ENCODE measurements at regions not wholly inside any gene's neighbourhood (a gene's known extent, or its start where the extent isn't known, plus 50 kb on each side); places are given as distances from the start of the nearest gene placed in this dataset.

GRCh38 chr2:213202011-213202410, 50.6 kb upstream of the IKZF2 start:
- peaks cover 2% of the 10 kb centered on the region for H3K9me3 Mint-ChIP-seq (ENCODE audit: low read depth, unreplicated experiment)
- TF ChIP-seq CTCF (IDR thresholded peaks at IDR 0.05; ENCODE audit: unreplicated experiment), result no peak
- no peak for DNase-seq
- no TSS peak for BruUV-seq (replicated peaks)
- H3K36me3 Mint-ChIP-seq (ENCODE audit: insufficient read depth, unreplicated experiment), result no peaks in the 10 kb centered on the region
- intact Hi-C loops (cut with micrococcal nuclease; ENCODE audit: unreplicated experiment), result no loop called here
- no peak overlapping the region for H3K27ac Mint-ChIP-seq (ENCODE audit: unreplicated experiment)
- CTCF ChIA-PET, result no interaction called here
- no peak overlapping the region for H3K4me3 Mint-ChIP-seq (ENCODE audit: low read depth, unreplicated experiment)
- no peaks in the 10 kb centered on the region for H3K4me1 Mint-ChIP-seq (ENCODE audit: low read depth, unreplicated experiment)
- H3K27me3 Mint-ChIP-seq (ENCODE audit: unreplicated experiment), result no peaks in the 10 kb centered on the region

- Mint-ChIP-seq H3K36me3 (ENCODE audit: insufficient read depth, unreplicated experiment) (no peaks in the 10 kb centered on the region), H3K27me3 (ENCODE audit: unreplicated experiment) (no peaks in the 10 kb centered on the region), H3K4me1 (ENCODE audit: low read depth, unreplicated experiment) (no peaks in the 10 kb centered on the region), H3K9me3 (ENCODE audit: low read depth, unreplicated experiment) (no peaks in the 10 kb centered on the region), H3K4me3 (ENCODE audit: low read depth, unreplicated experiment) (no peak overlapping the region), H3K27ac (ENCODE audit: unreplicated experiment) (no peak overlapping the region)
- no peak for TF ChIP-seq CTCF (IDR thresholded peaks at IDR 0.05; ENCODE audit: unreplicated experiment)
- intact Hi-C loops (cut with micrococcal nuclease; ENCODE audit: unreplicated experiment), result no loop called here
- DNase-seq, result no peak
- BruUV-seq (replicated peaks), result no TSS peak
- CTCF ChIA-PET, result no interaction called here
These were observed 54.5 kb upstream of the IKZF2 start for GRCh38 chr2:213205944-213206343.

- no peak for TF ChIP-seq CTCF (IDR thresholded peaks at IDR 0.05; ENCODE audit: unreplicated experiment)
- no TSS peak for BruUV-seq (replicated peaks)
- Mint-ChIP-seq H3K9me3 (ENCODE audit: low read depth, unreplicated experiment) (no peaks in the 10 kb centered on the region), H3K27ac (ENCODE audit: unreplicated experiment) (no peak overlapping the region), H3K4me1 (ENCODE audit: low read depth, unreplicated experiment) (peaks cover 9% of the 10 kb centered on the region), H3K4me3 (ENCODE audit: low read depth, unreplicated experiment) (no peak overlapping the region), H3K27me3 (ENCODE audit: unreplicated experiment) (no peaks in the 10 kb centered on the region), H3K36me3 (ENCODE audit: insufficient read depth, unreplicated experiment) (no peaks in the 10 kb centered on the region)
- intact Hi-C loops (cut with micrococcal nuclease; ENCODE audit: unreplicated experiment), result no loop called here
- no peak for DNase-seq
- CTCF ChIA-PET, result no interaction called here
These were observed 61.8 kb upstream of the IKZF2 start for GRCh38 chr2:213213186-213213585.

DNA sequence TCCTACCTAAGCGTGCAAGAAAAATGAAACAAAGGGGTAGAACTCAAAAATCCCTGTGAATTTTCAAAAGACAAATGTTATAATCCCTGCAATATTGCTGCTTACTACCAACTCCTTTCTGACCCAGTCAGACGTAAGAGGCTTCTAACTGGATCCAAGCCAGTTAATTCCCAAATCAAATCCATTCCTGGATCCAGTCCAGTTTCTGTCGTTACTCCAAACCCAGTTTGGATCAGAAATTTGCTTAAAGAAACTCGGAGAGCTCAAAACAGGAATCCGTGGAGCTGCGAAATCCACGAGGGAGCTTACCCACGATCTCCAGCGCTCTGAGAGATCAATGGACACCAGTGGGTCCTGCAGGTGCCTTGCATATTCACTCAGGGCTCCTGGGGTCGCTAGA, 62.8 kb upstream of the IKZF2 start:
- Mint-ChIP-seq H3K27me3 (ENCODE audit: unreplicated experiment) (no peaks in the 10 kb centered on the region), H3K27ac (ENCODE audit: unreplicated experiment) (no peak overlapping the region), H3K4me3 (ENCODE audit: low read depth, unreplicated experiment) (no peak overlapping the region), H3K36me3 (ENCODE audit: insufficient read depth, unreplicated experiment) (no peaks in the 10 kb centered on the region), H3K4me1 (ENCODE audit: low read depth, unreplicated experiment) (peaks cover 9% of the 10 kb centered on the region), H3K9me3 (ENCODE audit: low read depth, unreplicated experiment) (no peaks in the 10 kb centered on the region)
- CTCF ChIA-PET, result no interaction called here
- TF ChIP-seq CTCF (IDR thresholded peaks at IDR 0.05; ENCODE audit: unreplicated experiment), result no peak
- intact Hi-C loops (cut with micrococcal nuclease; ENCODE audit: unreplicated experiment), result no loop called here
- no peak for DNase-seq
- BruUV-seq (replicated peaks), result no TSS peak

- CTCF ChIA-PET, result interaction anchor here (1.0 kb wide), 1 partner anchor 66 kb away, joined by 3 read pairs; no protein-coding TSS in a partner anchor
- Mint-ChIP-seq H3K27me3 (ENCODE audit: unreplicated experiment) (no peaks in the 10 kb centered on the region), H3K36me3 (ENCODE audit: insufficient read depth, unreplicated experiment) (no peaks in the 10 kb centered on the region), H3K4me3 (ENCODE audit: low read depth, unreplicated experiment) (no peak overlapping the region), H3K27ac (ENCODE audit: unreplicated experiment) (no peak overlapping the region), H3K4me1 (ENCODE audit: low read depth, unreplicated experiment) (peaks cover 9% of the 10 kb centered on the region), H3K9me3 (ENCODE audit: low read depth, unreplicated experiment) (no peaks in the 10 kb centered on the region)
- intact Hi-C loops (cut with micrococcal nuclease; ENCODE audit: unreplicated experiment), result no loop called here
- DNase-seq, result peak; percentile 5
- TF ChIP-seq CTCF (IDR thresholded peaks at IDR 0.05; ENCODE audit: unreplicated experiment), result no peak
- no TSS peak for BruUV-seq (replicated peaks)
These were observed 65.0 kb upstream of the IKZF2 start for GRCh38 chr2:213216461-213216860.
